ENCODE measurements at regions not wholly inside any gene's neighbourhood (a gene's known extent, or its start where the extent isn't known, plus 50 kb on each side); places are given as distances from the start of the nearest gene placed in this dataset.
"Not testable (repeated sequence)": the region's sequence is repeated elsewhere in the genome, so short reads cannot be mapped to it uniquely, and the experiment has no call there.

DNA sequence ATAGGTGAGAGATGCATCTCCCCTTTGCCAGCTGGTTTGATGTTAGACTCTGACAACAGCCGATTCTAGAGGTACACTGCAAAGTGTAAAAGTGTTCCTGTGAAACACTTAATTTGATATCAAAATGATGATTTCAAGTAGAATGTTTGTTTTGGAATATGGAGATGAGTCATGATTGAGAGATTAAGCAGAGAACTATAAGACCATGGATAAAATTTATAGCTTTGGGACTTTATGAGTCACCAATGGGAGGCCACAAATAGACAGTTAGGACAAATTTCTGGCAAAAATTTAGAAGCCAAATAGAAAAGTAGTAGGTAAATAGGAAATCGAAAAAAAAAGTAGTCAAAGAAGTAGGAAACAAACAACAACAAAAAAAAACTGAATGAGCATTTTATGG lies 672.5 kb downstream of the NSUN3 start:
- DNase-seq: no peak
- in situ Hi-C loops (cut with MboI; ENCODE audit: low pct_unique_long_range_greater_than_20kb, low sequenced_read_pairs): no loop called here

DNA sequence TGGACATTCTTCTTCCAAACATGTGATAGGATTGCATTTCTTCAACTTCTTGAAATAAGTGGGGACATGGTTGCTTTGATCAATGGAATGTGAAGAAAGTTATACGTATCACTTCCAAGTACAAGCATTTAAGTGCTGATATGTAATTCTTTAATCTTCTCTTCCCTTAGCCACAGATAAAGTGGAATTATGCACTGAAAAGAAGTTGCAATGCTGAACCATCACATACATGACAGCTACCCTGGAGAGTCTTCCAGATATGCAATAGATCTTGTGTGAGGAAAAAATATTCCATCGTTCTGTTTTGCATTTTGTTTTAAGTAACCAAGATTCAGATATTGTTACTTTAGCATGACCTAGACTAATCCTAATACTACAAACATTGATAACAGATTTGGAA lies 674.3 kb downstream of the NSUN3 start:
- in situ Hi-C loops (cut with MboI; ENCODE audit: low pct_unique_long_range_greater_than_20kb, low sequenced_read_pairs): no loop called here
- DNase-seq: no peak

GRCh38 chr3:94739420-94739819 lies 676.6 kb downstream of the NSUN3 start:
- in situ Hi-C loops (cut with MboI; ENCODE audit: low pct_unique_long_range_greater_than_20kb, low sequenced_read_pairs): no loop called here

DNA sequence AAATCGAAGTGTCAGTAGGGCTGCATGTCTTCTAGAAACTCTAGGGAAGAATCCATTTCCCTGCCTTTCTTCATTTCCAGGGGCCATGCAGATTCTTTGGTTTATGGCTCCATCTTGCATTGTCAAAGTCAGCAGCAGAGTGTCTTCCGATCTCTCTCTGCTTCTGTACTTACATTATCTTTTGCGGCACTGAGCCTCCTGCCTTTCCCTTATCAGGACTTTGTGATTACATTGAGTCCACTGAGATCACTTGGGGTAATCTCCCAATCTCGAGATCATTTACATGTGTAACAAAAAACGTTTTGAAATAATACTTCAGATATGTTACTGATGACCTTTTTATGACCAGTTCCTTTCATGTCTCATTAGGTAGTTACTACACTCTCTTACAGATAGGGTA lies 695.9 kb downstream of the NSUN3 start:
- in situ Hi-C loops (cut with MboI; ENCODE audit: low pct_unique_long_range_greater_than_20kb, low sequenced_read_pairs): no loop called here
- DNase-seq: no peak

More at GRCh38 chr3:94739420-94739819, 676.6 kb downstream of the NSUN3 start:
- DNase-seq: no peak

DNA sequence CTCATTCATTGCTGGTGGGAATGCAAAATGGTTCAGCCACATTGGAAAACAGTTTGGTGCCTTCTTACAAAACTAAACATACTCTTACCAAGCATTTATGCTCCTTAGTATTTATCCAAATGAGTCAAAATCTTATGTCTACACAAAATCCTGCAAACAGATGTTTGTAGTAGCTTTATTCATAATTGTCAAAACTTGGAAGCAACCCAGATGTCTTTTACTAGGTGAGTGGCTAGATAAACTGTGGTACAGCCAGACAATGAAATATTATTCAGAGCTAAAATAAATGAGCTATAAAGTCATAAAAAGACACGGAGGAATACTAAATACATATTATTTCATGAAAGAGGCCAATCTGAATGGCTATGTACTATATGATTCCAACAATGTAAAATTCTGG lies 709.5 kb downstream of the NSUN3 start:
- in situ Hi-C loops (cut with MboI; ENCODE audit: low pct_unique_long_range_greater_than_20kb, low sequenced_read_pairs): no loop called here

GRCh38 chr3:94775746-94776145 lies 712.9 kb downstream of the NSUN3 start:
- no peak for DNase-seq
- in situ Hi-C loops (cut with MboI; ENCODE audit: low pct_unique_long_range_greater_than_20kb, low sequenced_read_pairs): no loop called here

More for the DNA sequence above, 709.5 kb downstream of the NSUN3 start:
- no peak for DNase-seq

DNA sequence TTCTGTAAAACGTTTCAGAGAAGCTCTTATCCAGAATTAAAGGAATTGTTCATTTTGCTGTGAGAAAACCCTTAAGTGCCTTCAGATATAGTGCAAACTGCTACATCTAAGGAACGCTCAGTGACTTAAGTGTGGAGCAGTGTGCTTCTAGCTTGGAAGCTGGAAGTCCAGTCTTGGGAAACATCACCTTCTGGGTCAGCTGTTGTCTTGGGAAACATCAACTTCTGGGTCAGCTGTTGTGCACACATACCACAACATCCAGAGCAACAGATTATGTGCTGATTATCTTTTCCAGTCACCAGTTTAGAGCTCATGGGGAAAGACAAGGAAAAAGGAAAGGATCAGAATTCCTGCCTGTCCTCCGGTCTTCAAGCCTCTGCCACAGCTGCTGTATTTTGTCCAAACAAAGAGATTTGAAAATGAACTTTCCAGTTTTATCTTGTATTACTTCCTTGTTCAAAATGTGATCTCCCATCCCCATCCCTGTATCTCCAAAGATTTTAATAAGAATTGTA lies 713.6 kb downstream of the NSUN3 start:
- in situ Hi-C loops (cut with MboI; ENCODE audit: low pct_unique_long_range_greater_than_20kb, low sequenced_read_pairs): no loop called here
- DNase-seq: no peak

DNA sequence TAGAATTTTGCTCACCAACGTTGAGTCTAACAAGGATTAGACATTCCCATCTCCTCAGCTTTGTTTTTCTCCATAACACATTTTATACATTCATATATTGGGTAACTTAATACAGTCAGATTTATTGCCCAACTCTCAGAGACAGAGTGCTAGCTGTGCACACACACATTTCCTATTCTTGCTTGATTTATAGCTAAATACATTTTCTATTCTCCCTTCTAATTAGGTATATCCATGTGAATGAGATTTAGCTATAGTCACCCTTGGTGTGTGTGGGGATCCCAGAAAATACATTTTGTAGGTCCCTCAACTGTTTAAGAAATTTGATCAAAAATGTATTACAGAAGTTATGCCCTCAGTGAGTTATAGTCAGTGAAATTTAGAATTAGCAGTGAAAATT lies 715.4 kb downstream of the NSUN3 start:
- DNase-seq: no peak
- in situ Hi-C loops (cut with MboI; ENCODE audit: low pct_unique_long_range_greater_than_20kb, low sequenced_read_pairs): no loop called here

DNA sequence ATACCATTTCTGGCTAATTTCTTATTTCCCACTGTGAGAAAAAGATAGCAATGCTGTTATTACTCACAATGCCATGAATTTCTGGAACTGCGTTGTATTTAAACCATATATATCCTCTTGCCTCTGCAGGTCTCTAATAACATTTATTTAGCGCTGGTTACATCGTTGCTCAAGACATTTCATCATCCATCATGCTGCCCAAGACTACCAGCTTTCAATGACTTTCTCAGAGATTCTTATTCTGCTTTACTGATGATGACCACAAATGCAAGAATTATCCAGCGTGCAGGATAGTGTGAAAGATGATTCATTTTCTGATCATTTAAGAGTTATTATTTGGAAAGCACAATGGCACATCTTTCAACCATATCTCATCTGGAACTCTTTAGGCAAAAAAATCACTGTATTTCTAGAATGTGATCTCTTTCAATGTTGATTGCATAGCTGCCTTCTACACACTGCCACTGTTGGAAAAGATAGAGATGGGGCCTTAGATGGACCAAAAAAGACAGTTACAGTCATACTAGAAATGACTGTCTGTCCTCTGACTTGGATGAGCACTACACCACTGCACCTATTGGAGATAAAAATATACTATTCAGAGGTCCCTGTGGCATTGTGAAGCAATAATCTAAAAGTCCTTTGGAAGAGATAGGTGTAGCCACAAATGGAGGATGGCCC lies 716.1 kb downstream of the NSUN3 start:
- DNase-seq: no peak
- in situ Hi-C loops (cut with MboI; ENCODE audit: low pct_unique_long_range_greater_than_20kb, low sequenced_read_pairs): no loop called here

DNA sequence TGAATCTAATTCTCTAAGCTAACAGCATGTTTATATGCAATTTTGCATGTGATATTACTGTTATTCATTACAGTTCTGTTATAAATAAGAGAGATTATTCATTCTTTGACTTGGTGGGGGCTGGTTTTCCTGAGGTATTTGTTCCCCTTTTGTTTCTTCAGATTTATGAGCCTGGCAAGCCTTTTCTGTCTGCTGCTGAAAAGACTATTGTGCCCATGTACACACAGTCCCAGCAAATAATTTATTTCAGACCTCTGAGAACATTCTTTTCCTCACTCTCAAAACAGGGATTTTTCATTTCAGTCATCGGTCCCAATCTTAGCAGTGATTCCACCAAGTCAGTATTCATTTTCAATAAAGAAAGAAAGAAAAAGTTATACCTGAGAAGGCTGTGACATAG lies 716.8 kb downstream of the NSUN3 start:
- in situ Hi-C loops (cut with MboI; ENCODE audit: low pct_unique_long_range_greater_than_20kb, low sequenced_read_pairs): no loop called here
- DNase-seq: no peak

DNA sequence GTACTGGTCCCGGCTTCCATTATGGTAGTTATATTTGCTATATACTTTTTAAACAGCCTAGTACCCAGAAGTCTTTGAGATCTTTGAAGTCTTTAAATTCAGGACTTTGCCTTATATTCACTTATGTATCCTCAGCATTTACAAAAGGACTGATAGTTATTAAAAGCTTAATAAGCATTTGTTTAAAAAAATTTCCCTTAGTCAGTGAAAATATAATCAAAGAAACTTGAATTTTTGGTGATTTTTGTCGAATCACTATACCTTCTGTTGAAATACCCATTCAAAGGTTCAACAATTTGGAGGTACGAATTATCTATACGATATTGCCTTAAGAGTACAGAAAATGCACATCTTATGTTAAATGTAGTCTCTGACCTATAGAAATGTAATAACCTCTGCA lies 721.4 kb downstream of the NSUN3 start:
- no peak for DNase-seq
- in situ Hi-C loops (cut with MboI; ENCODE audit: low pct_unique_long_range_greater_than_20kb, low sequenced_read_pairs): no loop called here

GRCh38 chr3:94787066-94787465 lies 724.2 kb downstream of the NSUN3 start:
- in situ Hi-C loops (cut with MboI; ENCODE audit: low pct_unique_long_range_greater_than_20kb, low sequenced_read_pairs): no loop called here
- no peak for DNase-seq

- in situ Hi-C loops (cut with MboI; ENCODE audit: low pct_unique_long_range_greater_than_20kb, low sequenced_read_pairs): no loop called here
- DNase-seq: no peak
Measured at GRCh38 chr3:94787734-94788270, 724.9 kb downstream of the NSUN3 start.

DNA sequence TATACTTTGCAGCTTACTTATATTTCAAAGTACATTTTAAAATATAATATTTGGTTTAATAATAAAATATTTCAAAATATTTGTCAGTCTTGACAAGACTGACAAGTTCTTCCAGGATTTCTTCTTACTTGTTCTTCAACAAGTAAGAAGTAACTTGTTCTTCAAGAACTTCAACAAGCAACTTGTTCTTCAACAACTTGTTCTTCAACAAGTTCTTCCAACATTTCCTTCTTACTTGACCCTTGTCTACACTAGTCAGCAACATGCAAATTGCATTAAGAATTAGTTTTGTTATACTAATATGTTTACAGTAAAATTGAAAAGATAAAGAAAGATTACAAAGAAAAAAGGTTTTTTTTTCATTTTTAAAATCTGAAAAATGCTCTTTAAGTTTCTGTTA lies 731.7 kb downstream of the NSUN3 start:
- DNase-seq: no peak
- in situ Hi-C loops (cut with MboI; ENCODE audit: low pct_unique_long_range_greater_than_20kb, low sequenced_read_pairs): no loop called here

- no peak for DNase-seq
- in situ Hi-C loops (cut with MboI; ENCODE audit: low pct_unique_long_range_greater_than_20kb, low sequenced_read_pairs): no loop called here
Measured at GRCh38 chr3:94799420-94800060, 736.7 kb downstream of the NSUN3 start.

GRCh38 chr3:94811836-94812235 lies 749.0 kb downstream of the NSUN3 start:
- DNase-seq: no peak
- in situ Hi-C loops (cut with MboI; ENCODE audit: low pct_unique_long_range_greater_than_20kb, low sequenced_read_pairs): no loop called here

DNA sequence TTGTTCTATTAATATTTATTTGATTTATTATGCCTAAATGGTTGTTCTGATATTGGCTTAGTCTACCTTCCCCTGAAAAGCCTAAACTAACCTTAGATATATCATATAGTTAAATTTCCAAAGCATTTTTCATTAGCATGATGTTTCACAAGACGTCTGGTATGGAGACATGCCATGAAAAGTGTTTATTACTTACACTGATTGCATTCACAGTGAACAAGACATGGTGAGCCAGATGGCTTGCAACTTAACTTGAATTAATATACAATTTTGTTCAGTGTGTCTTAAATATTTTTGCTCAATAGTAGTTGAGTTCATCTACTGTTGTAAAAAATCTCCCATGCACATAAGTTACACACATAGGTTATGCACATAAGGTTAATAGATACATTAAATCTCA lies 758.4 kb downstream of the NSUN3 start:
- no peak for DNase-seq
- in situ Hi-C loops (cut with MboI; ENCODE audit: low pct_unique_long_range_greater_than_20kb, low sequenced_read_pairs): no loop called here

- in situ Hi-C loops (cut with MboI; ENCODE audit: low pct_unique_long_range_greater_than_20kb, low sequenced_read_pairs): no loop called here
- no peak for DNase-seq
Measured at GRCh38 chr3:94822298-94822697, 759.4 kb downstream of the NSUN3 start.

- in situ Hi-C loops (cut with MboI; ENCODE audit: low pct_unique_long_range_greater_than_20kb, low sequenced_read_pairs); DNase-seq: not testable (repeated sequence)
Measured at GRCh38 chr3:94846251-94846650, 783.4 kb downstream of the NSUN3 start.

- peak; percentile 30 for DNase-seq
- in situ Hi-C loops (cut with MboI; ENCODE audit: low pct_unique_long_range_greater_than_20kb, low sequenced_read_pairs): no loop called here
Measured at GRCh38 chr3:94862703-94863102, 799.8 kb downstream of the NSUN3 start.
